SK-N-DZ (cell line): ENCODE measurements at regions not wholly inside any gene's neighbourhood (a gene's known extent, or its start where the extent isn't known, plus 50 kb on each side); places are given as distances from the start of the nearest gene placed in this dataset.
A peak's percentile ranks its signal among the peaks of the same experiment; 100 is the strongest.
"Not testable (repeated sequence)": the region's sequence is repeated elsewhere in the genome, so short reads cannot be mapped to it uniquely, and the experiment has no call there.

Experiments
- DNase-seq: peaks from one replicate; pipeline ENCODE4 v3.0.0-alpha.2; 2015; ENCODE audit warnings: low spot score

DNA sequence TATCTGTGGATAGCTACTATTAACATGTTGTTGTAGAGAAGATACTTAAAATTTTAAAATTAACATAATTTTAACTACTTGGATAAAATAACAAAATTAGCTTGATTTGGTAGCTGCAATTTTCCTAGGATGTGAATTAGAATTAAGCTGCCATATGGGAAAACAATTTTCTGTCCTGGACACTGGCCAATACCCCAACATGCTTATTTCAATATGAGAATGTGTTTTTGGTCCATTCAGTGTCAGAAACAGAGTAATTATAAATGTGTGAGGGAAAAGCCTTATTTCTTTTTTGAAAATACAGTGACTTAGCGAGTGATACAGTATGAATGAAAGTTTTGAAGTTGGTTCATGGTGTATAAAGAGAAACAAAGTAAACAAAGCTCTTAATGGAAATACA is 948.3 kb upstream of the GYPC start:
- no peak for DNase-seq

DNA sequence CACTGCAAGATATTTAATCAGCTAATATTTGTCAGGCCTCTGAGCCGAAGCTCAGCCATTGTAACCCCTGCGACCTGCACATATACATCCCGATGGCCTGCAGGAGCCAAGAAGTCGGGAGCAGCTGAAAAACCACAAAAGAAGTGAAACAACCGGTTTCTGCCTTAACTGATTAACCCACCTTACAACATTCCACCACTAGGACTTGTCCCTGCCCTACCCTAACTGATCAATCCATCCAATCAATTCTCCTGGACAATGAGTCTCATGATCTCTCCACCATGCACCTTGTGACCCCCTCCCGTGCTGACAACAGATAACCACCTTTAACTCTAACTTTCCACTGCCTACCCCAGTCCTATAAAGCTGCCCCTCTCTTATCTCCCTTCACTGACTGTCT is 945.4 kb upstream of the GYPC start:
- DNase-seq = no peak

DNA sequence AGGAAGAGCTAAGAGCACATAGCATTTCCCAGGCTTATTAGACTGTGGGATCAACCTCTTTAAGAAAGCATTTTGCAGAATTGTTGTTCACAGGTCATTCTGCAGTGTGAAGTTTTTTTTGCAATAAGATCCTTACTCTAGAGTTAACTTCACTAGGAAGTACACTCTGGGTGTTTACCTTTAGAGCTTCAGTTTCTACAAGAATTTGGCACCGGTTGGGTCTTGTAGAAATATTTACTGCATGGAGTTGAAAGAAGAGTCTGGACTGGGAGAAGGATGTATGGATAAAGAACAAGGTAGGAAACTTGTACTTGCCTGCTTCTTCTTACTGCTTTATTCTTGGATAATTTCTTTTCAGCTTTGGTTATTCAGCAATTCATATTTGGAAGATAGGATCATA is 944.9 kb upstream of the GYPC start:
- no peak for DNase-seq

DNA sequence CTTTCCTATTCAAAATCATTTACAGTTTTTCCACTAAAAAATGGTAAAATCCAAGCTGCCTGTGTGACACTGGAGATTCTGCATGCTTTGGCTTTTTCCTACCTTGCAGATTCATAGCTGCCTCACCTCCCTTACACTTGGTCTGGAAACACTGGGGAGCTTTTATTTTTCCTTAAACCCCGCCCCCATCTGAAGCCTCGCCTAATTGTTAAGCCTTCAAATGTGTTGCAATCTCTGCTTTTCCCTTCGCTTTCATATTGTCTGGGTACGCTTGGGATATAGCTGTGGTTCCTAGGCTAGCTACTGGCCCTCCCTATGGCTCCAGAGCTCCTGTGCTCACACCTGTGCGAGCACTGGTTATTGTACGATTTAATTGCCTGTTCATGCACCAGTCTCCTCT is 942.4 kb upstream of the GYPC start:
- no peak for DNase-seq

DNA sequence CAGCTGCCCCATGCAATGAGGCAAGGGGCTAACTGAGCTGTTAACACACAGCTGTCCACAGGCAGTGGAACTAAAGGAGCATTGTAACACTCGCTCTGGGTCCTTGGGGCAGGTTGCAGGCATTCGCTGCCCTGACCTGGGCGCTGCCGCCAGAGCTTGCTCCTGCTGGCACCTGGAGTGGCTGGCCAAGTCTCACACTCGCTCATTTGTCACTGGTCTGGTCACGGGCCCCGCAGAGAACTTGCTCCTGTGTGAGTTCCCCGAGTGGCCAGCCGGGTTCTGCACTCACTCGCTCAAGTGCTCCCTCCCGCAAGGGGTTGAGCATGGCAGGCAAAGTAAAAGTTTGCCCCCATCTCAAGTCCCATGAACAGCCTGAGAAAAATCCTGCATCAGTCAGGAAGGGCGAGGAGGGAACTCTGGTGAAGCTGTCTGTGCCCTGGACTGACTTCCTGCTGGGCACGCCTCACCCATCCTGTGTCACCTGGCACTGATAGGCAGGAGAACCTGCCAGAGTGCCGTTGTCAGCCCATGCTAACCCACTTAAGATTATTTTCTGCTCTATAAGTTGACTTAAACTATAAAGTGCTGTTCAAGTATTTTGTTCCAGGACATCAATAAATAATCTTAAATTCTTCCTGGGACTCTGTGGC is 934.8 kb upstream of the GYPC start:
- DNase-seq = no peak

DNA sequence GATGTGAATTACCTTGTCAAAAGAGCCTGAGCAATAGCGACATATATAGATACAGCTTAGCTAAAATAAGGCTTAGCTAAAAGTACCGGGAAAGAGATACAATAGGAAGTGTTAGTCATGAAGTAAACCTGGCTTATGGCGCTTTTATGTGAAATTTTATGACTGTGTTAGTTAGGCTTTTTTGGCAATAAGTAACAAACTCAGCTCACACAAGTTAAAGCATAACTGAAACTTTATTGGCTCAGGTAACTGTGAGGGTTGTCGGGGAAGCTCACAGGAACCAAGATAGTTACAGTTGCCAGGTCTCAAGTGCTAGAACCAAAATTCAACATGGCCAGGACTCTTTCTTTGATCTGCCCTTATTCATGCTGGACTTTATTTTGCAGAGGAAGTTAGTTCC is 925.0 kb upstream of the GYPC start:
- DNase-seq = no peak

DNA sequence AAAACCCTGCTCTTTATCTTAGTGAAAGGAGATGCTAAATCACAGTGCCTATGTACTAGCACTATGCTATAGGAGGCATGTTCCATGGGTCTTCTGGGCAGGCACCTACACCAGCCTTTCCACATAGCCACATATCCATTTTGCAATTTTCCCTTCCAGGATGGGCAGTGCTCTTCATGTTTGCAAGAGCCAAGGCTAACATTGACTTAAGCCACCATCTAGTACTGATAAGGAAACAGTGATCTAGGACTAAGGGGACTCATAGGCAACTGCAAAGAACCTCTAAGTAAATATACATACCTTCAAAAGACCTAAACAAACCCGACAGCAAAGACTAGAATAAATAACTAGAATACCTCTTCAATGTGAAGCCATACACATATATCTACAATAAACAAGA is 919.7 kb upstream of the GYPC start:
- no peak for DNase-seq

DNA sequence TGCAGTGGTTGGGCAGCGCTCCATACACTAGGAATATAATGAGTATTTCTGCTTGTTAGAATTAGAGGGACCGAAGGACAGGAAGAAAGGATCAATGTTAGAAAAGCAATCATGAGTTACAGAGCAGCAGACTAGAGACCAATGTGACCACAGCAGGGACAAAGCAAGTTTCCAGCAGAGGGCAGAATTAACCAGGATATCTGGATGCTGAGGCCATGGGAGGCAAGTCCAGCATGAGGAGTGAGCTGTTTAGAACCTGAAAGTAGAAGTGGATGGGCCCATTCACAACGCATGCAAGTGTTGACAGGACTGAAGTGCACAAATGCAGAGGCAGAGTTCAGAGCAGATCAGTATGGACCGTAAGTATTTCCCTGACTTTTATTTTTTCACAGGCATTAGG is 910.4 kb upstream of the GYPC start:
- peak; percentile 72 for DNase-seq

DNA sequence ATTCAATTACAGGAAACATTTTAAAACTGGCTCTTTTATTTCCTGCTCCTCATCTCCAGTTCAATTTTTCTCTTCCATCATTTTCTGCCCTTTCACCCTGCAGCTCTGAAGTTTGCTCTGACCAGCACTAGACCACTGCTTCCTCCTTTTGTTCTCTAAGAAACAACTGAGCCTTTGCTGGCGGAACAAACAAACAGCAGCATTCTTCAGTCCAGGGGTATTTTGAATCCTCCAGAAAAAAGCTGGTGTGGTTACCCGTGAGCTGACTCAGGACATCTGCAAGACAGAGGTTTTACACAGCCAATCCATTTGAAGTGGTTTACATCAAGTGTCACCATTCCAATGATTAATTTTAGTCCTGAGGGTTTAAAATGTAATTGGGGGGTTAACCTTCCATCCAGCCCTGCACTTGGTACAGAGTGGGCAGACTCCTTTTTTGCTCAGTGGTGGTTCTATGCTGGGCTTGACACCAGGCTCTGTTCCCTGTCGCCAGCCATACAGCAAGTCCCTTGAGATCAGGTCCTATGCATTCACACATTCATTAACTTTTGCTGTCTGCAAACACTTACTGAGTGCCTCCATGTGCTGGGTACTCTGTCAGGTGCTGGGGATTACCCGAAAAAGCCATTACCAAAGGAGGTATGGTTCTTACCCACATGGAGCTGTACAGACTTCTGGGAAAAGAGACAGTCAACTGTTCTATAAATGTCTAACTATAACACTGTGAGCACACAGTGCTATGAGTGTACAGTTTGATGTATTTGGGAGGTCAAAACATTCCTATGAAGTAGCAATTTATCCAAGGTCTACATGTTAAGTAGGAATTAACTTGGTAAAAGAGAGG is 909.4 kb upstream of the GYPC start:
- DNase-seq = no peak

DNA sequence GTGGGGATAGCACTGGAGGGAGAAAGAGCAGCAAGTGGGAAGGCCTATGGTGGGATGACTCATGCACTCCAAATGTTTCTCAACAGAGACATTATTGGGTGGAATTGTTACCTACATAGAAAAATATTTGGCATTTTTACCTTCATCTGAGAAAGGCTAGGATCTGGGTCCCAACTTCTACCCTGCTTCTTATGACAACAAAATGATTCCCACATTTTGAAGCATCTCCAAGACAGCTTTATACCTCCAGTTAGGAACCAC is 908.9 kb upstream of the GYPC start:
- DNase-seq = no peak

DNA sequence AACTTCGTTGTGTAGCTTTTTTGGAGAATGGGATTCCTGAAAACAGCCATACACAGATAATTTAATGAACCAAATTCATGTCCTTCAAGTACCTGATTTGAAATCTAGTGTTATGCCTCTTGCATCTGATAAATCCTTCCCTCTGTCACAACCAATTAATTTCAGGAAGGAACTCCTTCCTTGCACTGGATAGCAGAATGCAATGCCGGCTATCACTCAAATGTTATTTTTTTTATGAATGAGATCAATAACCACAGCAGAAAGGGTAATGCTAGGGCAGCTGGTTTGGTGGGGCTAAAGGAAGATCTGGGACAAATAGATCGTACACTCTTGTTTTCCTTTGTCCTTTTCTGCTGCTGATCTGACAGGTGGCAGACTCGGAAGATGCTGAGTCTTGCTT is 899.5 kb upstream of the GYPC start:
- DNase-seq = peak; percentile 51

DNA sequence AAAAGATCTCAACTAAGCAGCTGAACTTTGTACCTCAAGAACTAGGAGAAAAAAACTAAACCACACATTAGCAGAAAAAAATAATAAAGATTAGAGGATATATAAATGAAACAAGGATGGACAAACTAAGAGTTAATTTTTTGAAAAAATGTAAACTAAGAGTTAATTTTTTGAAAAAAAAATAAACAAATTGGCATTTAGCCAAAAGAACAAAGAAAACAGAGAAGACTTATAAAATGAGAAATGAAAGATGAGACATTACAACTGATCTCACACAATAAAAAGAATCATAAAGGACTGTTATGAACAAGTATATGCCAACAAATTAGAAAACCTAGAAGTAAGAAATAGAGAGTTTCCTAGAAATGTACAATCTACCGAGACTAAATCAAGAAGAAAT is 859.2 kb upstream of the GYPC start:
- no peak for DNase-seq

DNA sequence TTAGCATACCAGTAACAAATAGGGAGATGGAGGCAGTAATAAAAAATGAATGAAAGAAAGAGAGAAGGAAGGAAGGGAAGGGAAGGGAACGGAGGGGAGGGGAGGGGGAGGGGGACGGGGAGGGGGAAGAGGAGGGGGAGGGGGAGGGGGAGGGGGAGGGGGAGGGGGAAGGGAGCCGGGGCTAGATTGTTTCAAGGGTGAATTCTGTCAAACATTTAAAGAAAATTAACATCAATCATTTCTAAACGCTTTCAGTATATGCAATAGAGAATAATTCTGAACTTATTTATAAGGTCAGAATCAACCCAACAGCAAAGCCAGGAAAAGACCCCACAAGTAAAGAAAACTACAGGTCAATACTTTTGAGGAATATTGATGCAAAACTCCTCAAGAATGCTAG is 858.8 kb upstream of the GYPC start:
- no peak for DNase-seq

DNA sequence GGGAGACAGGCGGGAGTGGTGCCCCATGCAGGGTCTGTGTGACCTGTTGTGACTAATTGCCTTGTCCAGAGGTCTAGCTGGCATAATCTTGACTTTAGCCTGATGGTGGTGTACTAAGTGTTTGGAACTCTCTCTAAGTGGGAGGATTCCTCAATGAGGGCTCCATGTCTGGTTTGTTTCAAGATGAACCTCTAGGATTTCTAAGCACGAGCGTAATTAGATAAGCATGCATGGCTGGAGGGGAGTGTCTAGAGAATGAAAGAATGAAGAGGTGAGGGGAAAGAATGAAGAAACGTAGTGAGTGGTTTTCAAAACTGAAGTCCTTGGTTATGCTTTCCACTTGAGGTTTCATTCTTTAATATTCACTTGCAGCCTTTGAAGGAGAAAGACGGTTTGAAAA is 833.2 kb upstream of the GYPC start:
- peak; percentile 83 for DNase-seq

DNA sequence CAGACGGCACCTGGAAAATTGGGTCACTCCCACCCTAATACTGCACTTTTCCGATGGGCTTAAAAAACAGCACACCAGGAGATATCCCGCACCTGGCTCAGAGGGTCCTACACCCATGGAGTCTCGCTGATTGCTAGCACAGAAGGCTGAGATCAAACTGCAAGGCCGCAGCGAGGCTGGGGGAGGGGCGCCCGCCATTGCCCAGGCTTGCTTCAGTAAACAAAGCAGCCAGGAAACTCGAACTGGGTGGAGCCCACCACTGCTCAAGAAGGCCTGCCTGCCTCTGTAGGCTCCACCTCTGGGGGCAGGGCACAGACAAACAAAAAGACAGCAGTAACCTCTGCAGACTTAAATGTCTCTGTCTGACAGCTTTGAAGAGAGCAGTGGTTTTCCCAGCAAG is 830.2 kb upstream of the GYPC start:
- DNase-seq = not testable (repeated sequence)

DNA sequence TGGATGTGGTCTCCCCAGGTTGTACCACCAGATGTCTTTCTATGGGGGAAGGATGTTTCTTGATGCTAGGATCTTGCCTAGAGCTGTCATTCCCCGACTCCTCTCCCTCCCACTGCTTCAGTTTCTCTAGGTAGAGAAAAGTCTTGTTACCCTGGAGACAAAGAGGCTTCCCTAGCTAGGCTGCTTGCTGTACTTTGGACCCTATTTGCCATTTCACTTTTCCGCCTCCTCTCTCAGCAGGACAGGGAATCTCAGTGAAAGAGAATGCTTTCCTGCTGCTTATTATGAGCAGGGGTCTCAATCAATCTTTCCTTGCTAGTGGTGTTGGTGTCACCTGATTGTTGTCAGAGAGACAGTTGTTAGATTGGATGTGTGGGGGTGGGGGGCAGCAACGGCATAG is 818.8 kb upstream of the GYPC start:
- DNase-seq = no peak

DNA sequence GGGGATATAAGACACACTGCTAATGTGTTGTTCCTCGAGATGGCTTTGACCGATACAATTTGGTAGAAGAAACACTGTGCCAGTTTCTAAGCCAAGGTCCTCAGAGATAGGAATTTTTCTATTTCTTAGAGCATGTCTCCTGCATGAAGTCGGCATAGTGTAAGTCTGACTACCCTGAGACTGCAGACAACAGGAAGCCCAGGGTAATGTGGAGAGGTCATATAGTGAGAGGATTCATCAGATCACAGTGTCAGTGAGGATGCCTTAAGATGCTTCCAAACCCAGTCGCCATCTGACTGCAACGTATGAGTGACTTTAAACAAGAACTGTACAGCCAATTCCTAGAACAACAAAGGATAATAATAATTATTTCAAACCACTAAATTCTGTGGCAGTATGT is 818.3 kb upstream of the GYPC start:
- no peak for DNase-seq

DNA sequence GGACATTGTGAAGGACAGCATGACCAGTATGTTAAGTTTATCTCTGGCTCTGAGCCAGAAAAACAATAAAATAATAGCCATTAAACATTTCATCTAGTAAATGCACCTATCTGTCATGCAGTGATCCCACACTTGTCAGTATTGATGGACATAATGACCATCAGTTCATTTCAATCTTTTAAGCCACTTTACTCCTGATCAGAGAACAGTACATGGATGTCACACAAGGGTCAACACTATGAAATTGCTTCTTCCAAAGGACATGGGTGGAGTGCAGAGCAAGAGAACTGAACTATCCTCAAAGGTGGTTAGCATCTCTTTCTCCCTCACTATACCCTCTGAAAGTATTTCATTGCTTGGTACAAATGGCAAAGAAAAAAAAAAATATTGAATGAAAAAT is 816.0 kb upstream of the GYPC start:
- DNase-seq = no peak

DNA sequence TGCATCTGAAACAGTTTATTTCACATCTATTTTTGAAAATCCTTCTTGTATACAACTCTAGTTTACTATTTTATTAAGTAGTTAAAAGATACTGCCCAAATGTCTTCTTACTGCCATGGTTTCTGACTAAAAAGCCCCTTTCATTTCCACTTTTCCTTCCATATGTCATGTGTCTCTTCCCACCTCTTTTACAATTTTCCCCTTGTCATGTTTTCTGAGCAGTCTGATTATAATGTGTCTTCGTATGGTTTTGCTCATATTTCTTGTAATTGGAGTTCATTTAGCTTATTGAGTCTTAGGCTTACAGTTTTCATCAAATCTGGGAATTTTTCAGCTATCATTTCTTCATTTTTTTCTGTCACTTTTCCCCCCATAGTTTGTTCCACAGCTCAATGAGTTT is 813.9 kb upstream of the GYPC start:
- DNase-seq = no peak

DNA sequence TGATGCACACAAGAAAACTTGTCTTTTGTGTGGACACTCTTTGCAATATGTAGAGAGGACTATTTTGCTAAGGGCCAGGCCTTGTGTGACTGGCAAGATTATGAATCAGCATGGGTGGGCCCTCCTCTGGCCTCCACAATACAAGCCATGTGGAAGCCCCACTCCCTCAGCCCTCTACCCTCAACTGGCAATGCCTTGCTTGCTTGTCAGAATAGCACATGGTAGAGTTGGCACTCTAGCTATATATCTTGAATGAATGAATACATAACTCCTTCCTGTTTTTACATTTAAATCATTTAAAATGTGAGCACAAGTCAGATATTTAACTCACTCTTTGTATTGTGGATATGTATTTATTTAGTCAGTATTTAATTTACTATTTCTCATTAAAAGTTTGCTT is 805.4 kb upstream of the GYPC start:
- DNase-seq = no peak

DNA sequence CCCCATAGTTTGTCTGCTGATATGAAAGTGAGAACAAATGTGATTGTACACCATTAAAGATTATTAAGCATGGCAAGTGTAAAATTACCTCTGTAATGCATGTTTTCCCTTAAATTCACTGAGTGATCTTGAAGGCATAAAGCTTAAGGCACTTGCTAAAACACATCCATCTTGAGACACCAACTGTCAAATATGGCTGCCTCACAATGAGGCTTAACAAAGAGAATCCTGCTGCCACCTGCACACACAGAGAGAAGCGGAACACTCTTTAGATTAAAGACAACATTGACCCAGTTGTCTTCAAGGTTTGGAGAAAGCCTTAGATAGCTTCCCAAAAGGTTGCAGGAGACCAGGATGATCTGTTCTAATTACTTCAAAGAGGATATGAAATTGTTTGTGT is 803.6 kb upstream of the GYPC start:
- no peak for DNase-seq

DNA sequence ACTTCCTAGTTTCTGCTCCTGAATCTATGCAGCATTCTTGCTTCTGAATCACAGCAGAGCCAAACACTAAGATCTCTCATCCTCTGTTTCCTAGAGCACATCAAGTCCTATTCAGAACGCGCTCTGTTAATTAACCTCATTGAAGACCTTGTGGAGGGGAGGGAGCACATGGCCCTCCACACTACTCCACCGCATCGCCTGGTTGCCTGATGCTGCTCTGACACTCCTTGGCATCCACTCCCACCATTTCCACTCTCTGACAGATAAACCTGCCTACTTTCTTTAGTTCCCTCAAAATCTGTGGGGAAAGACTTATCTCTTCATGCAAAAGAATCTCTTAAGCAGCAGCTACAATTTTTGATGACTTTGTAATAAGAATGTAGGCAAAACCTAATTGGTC is 802.3 kb upstream of the GYPC start:
- no peak for DNase-seq

DNA sequence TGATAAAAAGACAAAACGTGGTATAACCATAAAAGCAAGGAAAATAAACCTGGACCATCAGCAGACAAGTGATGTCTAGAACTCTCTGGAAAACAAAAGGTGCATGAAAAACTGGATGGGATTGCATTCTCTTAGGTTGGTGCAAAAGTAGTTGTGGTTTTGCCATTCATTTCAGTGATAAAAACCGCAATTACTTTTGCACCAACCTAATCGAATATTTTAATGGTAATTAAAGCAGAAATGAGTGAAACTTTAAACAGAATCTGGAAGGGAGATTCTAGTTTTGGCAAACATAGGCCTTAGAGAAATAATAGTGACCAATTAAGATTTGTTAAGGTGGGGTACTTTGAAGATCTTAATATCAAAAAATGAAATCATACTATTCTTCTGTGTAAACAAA is 800.8 kb upstream of the GYPC start:
- DNase-seq = no peak
